Urothelium cell line (cell line): ENCODE measurements at regions not wholly inside any gene's neighbourhood (a gene's known extent, or its start where the extent isn't known, plus 50 kb on each side); places are given as distances from the start of the nearest gene placed in this dataset.
"Not testable (repeated sequence)": the region's sequence is repeated elsewhere in the genome, so short reads cannot be mapped to it uniquely, and the experiment has no call there.

Experiments
- DNase-seq: peaks from one replicate; pipeline ENCODE4 v3.0.0; 2011; ENCODE audit warnings: low spot score, mixed read lengths
- FAIRE-seq: peaks from 2 replicates; lab custom pipeline; 2011; peaks lifted over from hg19 to GRCh38; lab: Jason Lieb, UNC

- FAIRE-seq (no peak), DNase-seq (no peak)
These were observed 529.5 kb downstream of the NTRK3 start for GRCh38 chr15:87727073-87727472.

DNA sequence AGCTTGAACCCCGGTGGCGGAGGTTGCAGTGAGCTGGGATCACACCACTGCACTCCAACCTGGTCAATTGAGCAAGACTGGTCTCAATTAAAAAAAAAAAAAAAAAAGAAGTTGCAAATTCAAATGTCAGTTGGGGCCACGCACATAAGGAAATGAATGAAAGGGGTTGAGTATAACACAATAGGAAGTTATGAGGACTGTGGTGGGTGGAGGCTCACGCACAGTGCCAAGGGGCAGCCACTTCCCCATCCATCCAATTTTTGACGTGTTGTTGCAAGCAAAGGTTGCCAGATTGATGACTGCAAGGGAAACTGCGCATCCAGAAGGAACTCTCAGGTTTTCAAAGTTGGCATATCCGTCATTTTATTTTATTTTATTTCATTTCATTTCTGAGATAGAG, 532.2 kb downstream of the NTRK3 start:
- no peak for FAIRE-seq

GRCh38 chr15:87722941-87723691, 533.4 kb downstream of the NTRK3 start:
- no peak for FAIRE-seq
- DNase-seq: no peak

More for the DNA sequence above, 532.2 kb downstream of the NTRK3 start:
- no peak for DNase-seq

GRCh38 chr15:87720235-87720634, 536.3 kb downstream of the NTRK3 start:
- no peak for DNase-seq
- FAIRE-seq: no peak

- FAIRE-seq: no peak
- no peak for DNase-seq
These were observed 540.1 kb downstream of the NTRK3 start for GRCh38 chr15:87716422-87716821.

GRCh38 chr15:87715252-87715651, 541.3 kb downstream of the NTRK3 start:
- FAIRE-seq: no peak
- no peak for DNase-seq

DNA sequence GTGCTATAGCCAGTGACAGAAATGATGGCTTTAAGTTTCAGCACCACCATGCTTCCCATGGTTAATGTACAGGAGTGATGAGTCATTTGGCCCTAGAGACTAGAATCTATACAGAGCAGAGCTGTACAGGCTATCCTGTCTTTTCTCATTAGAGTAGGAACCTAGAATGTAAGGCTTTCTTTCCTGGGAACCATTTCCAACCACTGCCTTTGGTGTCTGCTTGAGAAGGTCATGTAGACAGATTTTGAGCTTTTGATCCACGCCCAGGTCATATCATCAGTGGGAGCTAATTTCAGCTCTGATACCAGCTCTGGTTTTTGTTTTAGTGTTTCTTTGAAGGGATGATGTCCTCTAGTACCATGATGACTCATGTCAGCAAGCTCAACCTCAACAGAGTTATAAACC, 543.1 kb downstream of the NTRK3 start:
- no peak for FAIRE-seq
- DNase-seq: no peak

GRCh38 chr15:87712211-87712610, 544.3 kb downstream of the NTRK3 start:
- DNase-seq (no peak), FAIRE-seq (no peak)

DNA sequence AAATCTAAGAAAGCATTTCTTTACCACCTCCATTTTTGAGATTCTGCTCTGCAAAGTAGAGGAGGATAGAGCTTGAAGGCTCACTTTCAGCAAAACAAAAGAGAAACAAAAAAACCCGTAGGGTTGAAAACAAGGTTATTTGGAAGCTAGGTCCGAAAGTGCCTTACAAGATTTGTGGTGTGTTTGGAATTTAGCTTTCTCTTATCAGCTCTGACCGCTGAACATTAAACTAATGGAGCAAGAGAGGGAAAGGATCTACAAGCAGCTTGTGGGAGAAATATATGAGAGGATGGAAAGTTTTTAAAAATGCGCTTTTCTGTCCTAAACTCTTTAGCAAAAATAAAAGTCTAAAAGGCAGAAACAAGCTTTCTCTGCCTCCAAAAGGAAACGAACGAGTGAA, 545.5 kb downstream of the NTRK3 start:
- no peak for FAIRE-seq

GRCh38 chr15:87710406-87710805, 546.1 kb downstream of the NTRK3 start:
- FAIRE-seq (no peak), DNase-seq (no peak)

More for the DNA sequence above, 545.5 kb downstream of the NTRK3 start:
- no peak for DNase-seq

DNA sequence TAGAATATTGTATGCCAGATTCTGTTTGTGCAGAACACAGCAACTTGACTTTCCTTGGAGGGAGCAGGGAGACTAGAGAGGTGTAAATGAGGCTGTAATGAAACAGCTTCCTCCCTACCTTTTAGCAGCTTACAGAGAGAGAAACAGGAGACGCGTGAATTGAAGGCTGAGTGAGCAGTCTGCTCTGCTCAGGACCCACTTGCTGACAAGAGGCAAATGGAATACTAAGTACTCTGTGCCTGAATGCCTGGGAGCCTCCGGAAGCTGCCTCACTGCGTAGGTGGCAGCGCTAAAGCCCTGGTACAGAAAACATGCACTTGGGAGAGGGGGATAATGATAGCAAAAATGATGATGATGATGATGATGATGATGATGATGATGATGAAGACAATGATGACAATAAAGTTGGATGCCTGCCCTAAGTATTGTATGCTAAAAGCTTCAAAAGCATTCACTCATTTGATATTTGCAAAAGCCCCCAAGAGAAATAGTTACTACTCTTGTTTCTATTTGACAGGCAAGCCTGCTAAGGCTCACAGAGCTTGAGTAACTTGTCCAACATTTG, 548.9 kb downstream of the NTRK3 start:
- FAIRE-seq: no peak
- no peak for DNase-seq

DNA sequence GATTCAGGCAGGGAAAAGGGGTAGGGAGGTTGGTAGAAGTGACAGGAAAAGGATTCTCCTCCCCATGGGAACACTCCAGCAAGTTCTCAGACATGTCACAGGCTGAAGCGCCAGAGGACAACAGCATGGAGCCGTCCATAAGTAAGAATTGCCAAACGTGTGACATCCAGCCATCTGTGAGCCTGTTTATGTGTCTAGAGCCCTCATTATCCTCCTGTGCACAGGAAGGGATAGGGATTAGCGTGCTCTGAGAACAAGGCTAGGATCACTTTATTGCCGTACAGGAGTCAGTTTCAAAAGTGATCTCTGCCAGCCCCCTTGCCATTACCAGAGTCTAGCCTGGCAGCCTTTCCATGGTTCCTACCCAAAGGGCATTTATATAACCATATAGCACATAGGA, 549.5 kb downstream of the NTRK3 start:
- DNase-seq (no peak), FAIRE-seq (no peak)

- DNase-seq: no peak
- FAIRE-seq: no peak
These were observed 550.5 kb downstream of the NTRK3 start for GRCh38 chr15:87706001-87706400.

DNA sequence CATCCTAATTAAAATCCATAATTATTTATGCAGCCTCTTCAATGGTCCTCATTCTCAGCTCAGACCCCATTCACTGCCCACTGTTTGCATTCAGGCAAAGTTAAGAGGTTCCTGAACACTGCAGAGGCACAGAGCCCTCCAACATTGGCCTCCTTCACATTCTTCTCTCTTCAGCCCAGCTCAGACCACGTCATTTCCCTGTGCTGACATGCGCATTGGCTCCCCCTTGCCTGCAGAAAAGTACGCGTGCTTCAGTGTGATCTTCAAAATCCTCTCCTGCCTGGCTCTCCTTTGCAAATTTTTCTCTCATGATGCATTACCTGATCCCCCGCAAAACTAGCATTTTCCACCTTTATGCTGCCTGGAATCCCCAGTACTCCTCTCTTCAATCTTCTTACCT, 552.3 kb downstream of the NTRK3 start:
- DNase-seq (no peak), FAIRE-seq (no peak)

GRCh38 chr15:87703327-87704111, 553.0 kb downstream of the NTRK3 start:
- FAIRE-seq: no peak
- DNase-seq: no peak

- no peak for FAIRE-seq
These were observed 554.3 kb downstream of the NTRK3 start for GRCh38 chr15:87702270-87702669.

DNA sequence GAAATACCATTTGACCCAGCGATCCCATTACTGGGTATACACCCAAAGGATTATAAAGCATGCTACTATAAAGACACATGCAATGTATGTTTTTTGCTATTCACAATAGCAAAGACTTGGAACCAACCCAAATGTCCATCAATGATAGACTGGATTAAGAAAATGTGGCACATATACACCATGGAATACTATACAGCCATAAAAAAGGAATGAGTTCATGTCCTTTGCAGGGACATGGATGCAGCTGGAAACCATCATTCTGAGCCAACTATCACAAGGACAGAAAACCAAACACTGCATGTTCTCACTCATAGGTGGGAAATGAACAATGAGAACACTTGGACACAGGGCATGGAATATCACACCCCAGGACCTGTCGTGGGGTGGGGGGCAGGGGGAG, 558.1 kb downstream of the NTRK3 start:
- FAIRE-seq, DNase-seq: not testable (repeated sequence)

More at GRCh38 chr15:87702270-87702669, 554.3 kb downstream of the NTRK3 start:
- no peak for DNase-seq

DNA sequence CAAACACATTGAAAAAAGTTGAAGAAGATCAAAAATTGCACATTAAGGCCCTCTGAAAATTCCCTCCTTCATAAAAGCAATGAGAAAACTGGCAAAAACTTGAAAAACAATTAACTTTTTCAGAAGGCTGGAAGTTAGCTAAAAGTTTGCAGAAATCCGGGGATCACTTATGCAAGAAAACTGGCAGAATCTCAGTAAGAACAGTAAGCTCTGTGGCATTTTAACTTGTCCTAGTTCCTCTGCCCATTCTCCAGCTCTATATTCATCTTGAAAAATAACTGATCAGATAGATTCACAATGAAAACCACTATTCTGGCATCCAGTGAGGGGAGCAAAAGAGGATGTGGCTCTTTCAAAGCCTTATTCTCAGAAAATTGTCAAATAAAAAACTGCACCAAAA, 566.8 kb downstream of the NTRK3 start:
- FAIRE-seq: no peak
- no peak for DNase-seq

GRCh38 chr15:87687523-87687870, 569.0 kb downstream of the NTRK3 start:
- DNase-seq: no peak
- peak; percentile 44 for FAIRE-seq

GRCh38 chr15:87686841-87687522, 569.6 kb downstream of the NTRK3 start:
- DNase-seq (no peak), FAIRE-seq (no peak)

DNA sequence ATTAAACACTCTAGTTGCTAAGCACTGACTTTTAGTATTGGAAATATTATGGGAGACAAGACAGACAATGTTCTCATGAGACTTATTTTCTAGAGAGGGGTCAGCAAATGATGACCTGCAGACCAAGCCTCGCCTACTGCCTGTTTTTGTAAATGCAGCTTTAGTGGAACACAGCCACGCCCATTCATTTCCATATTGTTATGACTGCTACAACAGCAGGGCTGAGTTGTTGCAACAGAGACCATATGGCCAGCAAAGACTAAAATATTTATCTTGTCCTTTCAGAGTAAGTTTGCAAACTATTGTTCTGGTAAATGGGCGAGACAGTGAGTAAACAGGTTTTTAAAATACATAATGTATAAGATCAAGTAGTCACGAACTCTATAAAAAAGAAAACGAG, 570.2 kb downstream of the NTRK3 start:
- FAIRE-seq (no peak), DNase-seq (no peak)
